Activated CD8-positive, alpha-beta memory T cell treated with anti-CD3 and anti-CD28 coated beads for 1 hour (primary cell): ENCODE measurements at regions not wholly inside any gene's neighbourhood (a gene's known extent, or its start where the extent isn't known, plus 50 kb on each side); places are given as distances from the start of the nearest gene placed in this dataset.

Experiments used
- DNase-seq, 2 donors: peaks; one replicate each; pipeline ENCODE4 v3.0.0-alpha.2; 2020; ENCODE audit warnings: low read depth in 1 of 2; ENCODE audit errors: extremely low read depth in 1 of 2

DNA sequence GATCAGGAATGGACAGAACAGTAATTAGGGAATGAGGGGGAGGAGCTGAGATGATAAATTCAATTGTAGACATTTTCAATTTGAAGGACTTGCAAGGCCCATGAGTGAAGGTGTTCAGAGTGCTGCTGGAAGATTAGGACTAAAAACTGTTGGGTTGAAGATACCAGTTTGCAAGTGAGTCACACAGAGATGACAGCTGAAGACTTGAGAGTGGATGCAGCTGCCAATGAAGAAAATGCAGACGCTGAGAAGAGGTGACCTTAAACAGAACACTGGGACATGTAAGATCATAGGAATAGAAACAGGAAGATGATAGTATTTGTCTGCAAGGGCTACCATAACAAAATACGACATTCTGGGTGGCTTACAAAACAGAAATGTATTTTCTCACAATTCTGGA lies 1716.5 kb upstream of the SLC10A2 start:
- no peak for DNase-seq

DNA sequence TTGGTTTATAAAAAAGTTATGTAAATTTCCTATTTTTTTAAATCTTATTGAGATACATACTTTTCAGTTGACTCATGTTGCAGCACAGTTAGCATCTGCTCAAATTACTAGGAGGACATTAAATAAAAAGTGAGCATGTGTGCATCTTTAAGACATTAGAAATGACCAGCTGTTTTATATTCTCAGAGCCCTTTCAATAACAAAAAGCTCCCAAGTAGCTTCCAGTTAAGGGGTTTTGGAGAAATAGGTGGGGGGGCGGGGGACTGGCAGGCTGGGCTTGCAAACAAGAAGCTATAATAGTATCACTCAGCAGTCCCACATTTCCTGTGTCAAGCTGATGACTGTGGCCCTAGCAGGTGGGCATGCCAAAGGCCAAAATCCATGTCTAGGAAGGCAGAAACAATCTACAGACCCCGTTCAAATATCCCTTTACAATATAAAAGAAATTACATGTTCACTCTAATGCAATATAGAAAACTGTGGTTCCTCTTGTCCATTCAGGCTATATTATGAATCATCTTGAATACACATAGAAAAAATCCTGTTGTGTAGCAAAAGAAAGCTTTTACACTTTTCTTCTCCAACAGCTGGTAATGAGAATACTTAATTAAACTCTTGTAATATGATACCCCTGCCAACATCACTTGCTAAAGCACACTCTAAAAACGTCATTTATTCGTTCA lies 1713.2 kb upstream of the SLC10A2 start:
- no peak for DNase-seq

DNA sequence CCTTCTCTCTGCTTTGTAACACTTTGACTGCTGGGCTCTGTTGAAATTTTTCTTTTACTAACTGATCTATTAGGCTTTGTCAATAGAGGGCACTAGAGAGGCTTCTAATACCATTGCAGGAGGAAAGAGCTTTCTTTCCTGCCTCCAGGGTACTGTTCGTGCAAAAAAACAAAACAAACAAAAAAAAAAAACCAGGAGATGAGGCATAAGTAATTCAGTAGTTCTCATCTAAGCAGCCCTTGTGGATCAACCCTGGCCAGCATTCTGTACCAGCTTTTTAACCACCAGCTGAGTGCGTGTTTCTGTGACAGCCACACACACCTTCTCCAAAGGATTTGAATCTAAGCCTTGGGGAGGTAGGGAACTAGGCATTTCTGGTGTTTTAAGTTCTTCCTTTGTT lies 1707.6 kb upstream of the SLC10A2 start:
- no peak for DNase-seq

DNA sequence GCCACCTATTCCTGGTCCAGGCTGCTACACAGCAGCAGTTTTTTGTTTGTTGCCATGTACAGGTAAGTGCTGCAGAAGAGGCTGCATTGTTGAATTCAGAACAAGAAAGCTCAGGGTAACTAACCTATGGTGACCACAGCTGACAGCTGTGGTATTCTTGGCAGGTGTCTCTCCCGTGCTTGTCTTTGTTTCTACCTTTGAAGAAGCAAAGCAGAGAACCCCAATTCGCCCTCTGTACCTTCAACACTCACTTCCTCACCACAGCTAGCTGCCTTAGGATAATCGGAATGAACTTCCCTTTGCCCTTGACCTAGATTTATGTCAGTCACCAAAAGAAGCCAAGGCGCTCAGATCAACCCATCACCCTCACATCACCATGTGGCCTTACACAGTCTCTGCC lies 1703.3 kb upstream of the SLC10A2 start:
- no peak for DNase-seq

DNA sequence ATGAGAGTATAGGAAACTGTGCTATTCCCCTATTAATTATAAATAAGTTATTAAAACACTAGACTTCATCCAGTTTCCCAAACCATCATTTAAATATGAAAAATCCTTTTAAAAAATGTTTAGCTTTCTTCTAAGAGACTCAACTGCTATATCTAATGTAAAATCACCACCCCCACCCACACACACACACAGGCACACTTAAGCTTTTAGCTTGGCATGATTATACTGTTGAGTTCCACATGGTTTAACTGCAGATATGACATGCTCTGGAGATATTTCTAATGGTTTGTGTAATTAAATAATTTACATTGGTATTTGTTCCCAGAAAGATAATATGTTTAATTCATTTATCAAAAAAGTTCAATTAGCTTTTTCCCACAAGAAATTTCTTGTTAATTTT lies 1700.1 kb upstream of the SLC10A2 start:
- DNase-seq, result no peak

DNA sequence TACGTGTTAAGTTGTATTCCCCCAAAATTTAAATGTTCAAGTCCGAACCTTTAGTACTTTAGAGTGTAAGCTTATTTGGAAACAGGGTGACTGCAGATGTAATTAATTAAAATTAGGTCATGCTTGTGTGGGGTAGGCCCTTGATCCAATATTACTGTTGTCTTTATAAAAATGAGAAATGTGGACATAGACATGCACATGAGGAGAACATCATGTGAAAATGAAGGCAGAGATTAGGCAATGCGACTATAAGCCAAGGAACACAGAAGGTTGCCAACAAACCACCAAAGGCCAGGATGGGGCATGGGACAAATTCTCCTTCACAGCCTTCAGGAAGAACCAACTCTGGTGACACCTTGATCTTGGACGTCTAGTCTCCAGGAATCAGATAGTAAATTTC lies 1698.4 kb upstream of the SLC10A2 start:
- DNase-seq, result no peak

DNA sequence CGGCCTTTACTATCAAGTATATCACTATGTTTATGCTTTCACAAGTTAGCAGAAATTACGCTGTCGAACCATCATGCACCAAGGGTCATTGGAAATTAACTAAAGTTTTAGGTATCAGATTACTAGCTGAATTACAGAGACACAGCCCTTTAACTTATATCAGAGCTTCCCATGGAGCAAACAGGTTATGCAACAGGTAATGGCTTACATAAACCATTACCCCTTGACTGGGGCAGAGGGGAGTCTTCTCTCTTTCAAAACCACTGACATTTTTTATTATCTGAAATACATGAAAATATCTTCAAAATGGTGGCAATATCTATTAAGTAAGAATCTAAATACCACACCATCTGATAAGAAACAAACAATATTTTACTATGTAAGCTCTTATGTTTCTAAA lies 1692.9 kb upstream of the SLC10A2 start:
- no peak for DNase-seq

DNA sequence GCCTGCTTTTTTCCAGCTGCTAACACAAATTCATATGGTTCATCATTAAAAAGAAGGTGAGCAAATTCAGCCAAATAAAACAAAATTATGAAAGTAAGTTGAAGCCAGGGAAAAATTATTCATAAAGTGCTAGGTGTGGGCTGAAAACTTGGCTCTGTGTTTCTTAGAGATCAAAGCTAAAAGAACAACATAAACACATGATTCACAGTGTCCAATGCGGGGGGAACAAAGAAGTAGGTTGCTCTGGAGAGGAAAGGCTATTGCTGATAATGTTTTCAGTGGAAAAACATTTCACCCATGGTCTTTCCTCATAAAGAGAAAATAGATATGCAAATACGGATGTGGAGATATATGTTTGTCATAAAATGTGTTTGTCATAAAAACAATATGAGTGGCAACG lies 1691.5 kb upstream of the SLC10A2 start:
- DNase-seq, result no peak

DNA sequence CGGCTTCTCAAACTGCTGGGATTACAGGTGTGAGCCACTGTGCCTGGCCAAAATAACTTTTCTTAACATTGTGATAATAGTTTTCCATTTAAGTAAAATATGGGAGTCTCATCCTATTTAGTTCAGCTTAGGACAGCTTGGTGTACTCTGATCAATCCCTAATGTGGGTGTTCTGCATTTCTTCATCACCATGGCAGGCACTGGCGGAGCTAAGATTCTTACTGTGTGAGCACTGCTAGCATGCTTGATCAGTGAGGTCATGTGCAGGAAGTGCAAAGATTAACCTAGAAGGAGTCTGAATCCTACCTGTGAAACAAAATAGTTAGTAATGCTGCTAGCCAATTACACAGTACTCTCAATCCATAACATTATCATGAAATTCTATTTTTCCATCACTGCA lies 1684.2 kb upstream of the SLC10A2 start:
- DNase-seq, result no peak

DNA sequence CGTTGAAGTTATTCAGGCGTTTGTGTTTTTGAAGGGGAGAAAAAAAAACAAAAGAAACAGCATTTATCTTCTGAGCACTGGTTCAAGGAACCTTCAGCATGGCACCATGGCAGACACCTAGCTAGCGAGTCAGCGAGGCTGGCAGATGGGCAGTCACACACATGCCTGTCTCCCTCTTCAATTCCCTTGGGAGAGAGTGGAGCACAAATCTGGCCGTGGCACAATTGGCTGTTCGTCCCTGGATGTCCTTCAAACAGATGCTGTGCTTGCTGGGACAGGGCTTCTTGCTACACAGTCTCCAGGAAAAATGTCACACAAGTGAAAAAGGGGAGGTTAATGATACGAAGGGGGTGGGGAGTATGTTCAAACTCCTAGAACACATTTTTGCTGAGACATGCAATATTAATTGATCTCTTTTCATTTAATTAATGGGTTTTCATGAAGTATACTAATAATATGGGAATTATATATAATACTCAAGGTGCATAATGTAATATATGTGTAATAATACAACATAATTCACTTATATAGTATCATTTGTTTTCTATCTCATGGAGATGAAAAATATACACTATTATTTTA lies 1674.5 kb upstream of the SLC10A2 start:
- DNase-seq, result no peak

DNA sequence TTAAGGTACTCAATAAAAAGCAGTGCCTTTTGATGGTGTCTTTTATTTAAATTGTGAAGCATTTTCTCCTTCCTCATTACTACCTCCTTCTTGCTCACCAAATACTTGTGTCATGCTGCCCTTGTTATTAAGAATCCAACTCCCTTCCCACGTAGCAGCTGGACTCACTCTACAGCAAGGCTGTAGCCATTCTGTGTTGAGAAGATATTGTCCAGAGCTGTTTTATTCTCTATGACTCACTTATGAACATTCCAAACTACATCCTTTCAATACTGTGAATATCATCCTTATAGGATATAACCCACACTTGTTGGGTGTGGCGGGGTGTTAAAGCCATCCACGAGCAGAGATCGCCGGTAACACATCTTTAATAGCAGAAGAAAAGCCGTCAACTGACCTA lies 1671.5 kb upstream of the SLC10A2 start:
- no peak for DNase-seq

DNA sequence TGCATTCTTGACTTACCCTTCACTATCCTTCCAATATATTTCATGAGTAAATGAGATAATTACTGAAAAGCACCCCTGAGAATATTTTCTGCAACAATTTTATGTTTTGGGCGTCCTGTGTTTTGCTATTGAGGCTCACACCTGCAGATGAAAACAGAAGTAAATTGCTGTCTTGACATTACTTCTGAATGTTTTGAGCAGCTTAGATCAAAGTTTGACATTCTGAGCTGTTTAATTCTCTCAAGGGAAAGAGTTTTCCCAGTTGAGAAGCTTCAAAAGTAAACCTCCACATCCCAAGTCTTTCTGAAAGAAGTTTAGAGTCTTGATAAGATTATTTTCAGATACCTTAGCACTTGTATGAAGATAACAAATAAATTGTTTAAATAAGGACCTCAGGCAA lies 1667.2 kb upstream of the SLC10A2 start:
- no peak for DNase-seq

DNA sequence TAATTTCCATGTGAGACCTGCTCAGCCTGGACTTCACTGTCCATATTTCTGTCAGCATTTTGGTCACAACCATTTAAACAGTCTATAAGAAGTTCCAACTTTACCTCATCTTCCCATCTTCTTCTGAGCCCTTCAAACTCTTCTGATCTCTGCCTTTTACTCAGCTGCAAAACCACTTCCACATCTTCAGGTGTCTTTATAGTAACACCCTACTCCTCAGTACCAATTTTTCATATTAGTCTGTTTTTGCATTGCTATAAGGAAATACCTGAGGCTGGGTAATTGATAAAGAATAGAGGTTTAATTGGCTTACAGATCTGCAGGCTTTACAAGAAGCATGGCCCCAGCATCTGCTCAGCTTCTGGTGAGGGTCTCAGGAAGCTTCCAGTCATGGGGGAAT lies 1648.9 kb upstream of the SLC10A2 start:
- DNase-seq, result no peak

DNA sequence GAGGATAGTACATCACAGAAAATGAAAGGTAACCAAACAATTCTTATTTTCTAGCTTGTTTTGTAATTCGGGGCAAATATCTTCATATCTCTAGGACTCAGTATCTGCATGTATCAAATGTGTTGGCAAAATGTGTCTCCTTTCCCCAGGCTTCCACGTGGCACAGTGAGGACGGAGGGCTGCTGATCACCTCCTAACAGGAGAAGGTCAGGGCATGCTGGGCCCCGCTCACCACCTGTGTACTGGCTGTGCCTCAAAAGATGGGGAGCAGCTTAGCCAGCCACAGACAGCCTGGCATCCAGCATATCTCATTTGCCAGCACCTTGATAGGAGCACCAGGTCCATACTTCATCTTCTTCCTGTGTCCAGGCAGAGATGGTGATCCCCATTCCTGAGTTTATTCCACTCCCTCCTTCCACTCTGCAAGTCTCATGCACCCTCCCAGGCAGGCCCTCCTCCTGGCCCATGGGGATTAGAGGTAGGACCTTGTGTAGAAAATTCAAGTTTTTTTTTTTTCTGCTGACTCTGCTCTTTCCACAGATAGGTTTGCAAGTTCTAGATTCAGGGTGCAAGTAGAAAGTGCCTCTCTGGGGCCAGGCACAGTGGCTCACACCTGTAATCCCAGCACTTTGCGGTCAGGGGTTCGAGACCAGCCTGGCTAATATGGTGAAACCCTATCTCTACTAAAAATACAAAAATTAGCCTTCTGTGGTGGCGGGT lies 1639.0 kb upstream of the SLC10A2 start:
- DNase-seq, result no peak

DNA sequence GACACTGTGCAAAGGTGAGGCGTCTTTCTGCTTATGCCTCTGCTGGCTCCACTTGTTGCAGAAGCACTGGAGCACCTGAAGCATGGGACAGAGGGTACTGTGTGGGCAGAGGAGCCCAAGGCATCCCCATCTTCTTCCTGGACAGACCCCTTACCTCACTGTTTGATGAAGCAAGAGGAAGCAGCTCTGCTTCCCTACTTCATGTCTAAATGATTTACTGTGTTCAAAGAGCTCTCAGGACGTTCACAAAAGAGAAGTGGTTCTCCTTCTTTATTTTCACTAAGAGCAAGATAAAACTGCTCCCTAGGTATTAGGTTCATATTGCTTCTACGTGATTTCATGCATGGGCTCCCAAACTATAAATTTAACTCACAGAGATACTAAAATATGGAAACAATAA lies 1635.4 kb upstream of the SLC10A2 start:
- no peak for DNase-seq

DNA sequence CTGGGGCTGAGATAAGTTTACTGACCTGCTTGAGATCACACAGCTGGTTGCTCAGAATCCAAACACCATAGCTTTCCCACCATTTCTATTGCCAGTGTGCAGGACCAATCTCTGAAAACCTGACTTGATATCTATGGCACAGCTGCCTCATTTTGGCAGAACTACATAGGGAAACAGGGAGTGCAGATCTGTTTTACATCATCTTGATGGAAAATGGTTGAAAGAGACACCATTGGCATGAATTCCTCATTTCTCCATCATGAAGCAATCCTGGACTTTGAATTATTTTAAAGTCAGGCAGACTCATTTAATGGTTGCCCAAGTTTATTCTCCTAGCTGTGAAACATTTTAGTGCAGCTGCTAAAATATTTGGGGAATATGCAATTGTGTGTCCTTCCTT lies 1628.2 kb upstream of the SLC10A2 start:
- DNase-seq, result no peak

DNA sequence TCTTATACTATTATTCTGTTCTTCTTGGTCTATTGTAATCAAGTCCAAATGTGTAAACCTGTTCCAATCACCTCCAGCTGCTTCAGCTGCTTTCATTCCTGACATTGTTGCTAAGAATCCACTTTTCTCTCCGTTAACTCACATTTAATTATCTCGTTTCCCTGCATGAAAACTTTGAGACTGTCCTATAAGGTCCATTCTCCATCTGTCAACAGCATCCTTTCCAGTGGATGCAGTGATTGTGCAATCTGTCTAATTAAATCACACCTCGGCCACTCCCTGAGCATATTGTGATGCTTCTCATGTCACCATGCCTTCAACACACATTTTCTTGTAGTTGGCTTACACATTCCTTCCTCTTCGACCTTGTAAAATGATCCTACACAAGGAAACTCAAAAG lies 1626.9 kb upstream of the SLC10A2 start:
- no peak for DNase-seq

DNA sequence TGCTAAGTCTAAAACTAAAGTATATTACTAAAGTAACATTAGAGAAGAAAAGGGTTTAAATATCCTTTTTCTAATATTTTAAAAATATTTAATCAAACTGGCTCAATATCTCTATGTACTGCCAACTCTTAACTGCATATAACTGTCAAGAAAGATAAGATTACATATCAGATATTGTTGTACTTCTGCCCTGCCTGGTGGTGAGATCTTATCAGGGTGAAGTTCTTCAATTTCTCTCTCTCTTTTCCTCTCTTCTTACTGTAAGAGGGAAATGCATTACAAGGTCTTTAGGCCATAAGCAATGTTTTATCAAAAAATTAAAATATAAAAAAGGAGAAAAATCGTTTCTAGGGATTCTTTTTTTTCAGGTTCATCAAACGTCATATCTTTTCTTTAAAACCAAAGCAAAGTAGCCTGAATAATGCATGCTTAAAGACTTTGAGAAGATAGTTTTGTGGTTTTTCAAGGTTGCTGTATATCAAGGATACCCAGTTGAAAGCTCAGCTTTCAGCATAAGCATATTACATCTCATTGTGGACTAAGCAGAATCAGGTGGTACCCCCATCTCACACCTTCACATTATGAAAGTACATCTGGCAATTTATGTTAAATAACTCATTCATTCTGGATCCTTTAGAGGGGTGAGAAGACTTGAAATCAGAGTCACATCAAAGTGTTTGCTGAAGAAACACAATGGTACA lies 1625.7 kb upstream of the SLC10A2 start:
- DNase-seq, result no peak

DNA sequence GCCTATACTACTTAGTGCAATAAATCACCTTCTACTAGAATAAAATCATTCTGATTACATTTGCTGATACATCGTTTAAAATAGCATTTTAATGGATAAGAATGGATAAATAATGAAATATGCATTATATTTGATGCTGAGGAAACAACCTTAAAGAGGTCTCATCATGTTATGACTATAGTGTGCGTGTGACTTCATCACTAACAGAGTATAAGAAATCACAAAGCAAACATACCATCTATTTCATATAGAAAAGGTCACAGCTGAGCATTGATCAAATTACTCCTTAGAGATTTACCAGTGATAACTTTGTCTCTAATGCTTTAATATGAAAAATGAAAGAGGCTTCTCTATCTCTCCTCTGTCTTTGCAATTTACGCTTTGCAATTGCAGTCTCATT lies 1620.3 kb upstream of the SLC10A2 start:
- no peak for DNase-seq

DNA sequence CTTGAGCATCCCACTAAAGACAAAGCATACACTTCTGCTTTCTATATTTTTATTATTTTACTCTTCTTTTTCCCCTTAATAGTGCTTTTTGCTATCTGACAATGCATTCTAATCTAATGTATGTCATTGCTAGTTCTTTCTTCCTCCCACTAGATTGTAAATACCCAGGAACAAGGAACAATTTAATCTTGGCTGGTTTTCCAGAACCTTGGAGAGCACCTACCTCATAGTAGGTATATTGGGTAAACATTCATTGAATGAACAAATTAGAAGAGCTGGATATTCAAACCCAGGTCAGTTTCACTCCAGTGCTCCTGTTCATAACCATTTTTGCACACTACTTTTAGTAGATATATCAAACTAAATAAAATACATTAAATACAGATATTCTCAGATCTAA lies 1617.6 kb upstream of the SLC10A2 start:
- no peak for DNase-seq

DNA sequence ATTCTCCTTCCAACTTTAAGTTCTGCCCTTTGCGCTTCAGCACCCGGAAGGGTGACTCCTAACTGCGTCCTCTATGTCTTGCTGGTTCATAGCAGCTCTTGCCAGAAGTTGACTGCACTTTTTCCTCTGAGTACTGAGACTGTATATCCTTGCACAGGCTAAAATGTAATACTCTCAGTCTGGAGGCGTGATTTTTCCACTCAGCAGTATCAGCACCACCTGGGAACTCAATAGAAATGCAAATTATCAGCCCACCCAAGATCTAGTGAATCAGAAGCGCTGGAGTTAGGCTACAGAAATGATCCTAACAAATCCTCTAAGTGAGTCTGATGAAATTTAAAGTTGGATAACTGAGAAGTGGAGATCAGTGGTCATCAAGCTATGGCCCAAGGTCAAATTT lies 1611.9 kb upstream of the SLC10A2 start:
- DNase-seq, result no peak

DNA sequence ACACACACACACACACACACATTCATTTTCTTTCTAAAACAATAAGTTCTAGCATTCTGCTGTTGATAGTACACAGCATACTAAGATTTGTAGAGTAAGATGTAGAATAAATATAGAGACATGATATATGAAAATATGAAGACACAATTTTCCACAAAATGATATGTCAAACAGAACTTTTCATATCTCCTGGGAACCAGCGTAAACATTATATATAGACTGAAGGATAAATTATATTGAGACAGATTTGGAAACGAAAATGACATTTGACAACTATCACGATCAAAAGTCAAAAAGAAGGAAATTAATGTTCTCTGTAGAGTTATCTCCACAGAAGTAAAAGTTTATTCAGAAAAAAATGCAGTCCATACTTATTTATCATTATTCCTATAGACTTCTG lies 1605.7 kb upstream of the SLC10A2 start:
- DNase-seq, result no peak
